Right renal pelvis (tissue), 4 donors: ENCODE measurements at regions not wholly inside any gene's neighbourhood (a gene's known extent, or its start where the extent isn't known, plus 50 kb on each side); places are given as distances from the start of the nearest gene placed in this dataset.
"Not testable (repeated sequence)": the region's sequence is repeated elsewhere in the genome, so short reads cannot be mapped to it uniquely, and the experiment has no call there.

Experiments used
- DNase-seq, 4 donors: peaks; one replicate each; pipeline ENCODE4 v3.0.0-alpha.2; 2013; ENCODE audit warnings: low read depth in 4 of 4, low spot score in 3 of 4, missing footprints in 1 of 4

DNA sequence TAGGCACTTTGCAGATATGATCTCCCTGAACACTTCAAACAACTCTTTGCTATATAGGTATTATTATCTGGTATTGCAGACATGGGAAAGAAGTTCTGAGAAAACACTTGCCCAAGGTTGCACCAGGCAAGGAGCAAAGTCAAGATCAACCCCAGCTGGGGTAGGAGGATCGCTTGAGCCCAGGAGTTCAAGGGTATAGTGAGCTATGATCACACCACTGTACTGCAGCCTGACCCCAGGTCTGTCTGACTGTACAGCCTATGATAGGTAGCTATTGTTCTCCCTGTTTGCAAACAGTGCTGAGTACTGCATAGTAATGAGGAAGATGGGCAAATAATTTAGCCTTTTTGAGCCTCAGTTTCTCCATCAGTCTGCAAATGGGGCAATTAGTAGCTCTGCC lies 60.5 kb upstream of the GRK3 start:
- not testable (repeated sequence) for DNase-seq

DNA sequence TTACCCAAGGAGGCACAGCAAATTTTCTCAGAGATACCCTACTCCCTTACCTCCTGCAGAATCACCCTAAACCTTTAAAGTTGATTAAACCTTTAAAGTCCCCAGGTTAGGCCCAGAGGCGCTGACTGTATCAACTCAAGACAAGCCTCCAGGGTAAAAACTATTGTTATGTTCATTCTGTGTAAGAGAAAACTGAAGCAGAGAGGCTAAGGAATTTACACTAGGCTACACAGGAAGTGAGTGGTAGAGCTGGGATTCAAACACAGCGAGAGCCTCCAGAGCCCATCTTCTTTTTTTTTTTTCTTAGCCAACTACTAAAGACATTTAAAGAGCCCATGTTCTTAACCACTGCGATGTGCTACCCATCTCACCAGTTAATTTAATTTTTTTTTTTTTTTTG lies 56.3 kb upstream of the GRK3 start:
- no peak for DNase-seq

DNA sequence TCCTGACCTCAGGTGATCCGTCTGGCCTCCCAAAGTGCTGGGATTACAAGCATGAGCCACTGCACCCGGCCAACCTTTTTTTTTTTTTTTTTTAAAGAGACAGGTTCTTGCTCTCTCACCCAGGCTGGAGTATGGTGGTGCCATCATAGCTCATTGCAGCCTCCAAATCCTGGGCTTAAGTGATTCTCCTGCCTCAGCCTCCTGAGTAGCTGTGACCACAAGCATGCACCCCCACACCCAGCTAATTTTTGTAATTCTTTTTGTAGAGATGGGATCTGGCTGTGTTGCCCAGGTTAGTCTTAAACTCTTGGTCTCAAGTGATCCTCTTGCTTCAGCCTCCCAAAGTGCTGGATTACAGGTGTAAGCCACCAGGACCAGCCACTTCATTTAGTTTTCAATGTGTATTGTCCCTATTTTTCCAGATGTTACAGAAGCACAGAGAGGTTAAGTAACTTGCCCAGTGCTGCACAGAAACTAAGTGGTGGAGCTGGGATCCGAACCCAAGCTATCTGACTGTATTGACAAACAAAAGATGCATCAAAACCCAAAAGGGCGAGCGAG lies 55.6 kb upstream of the GRK3 start:
- DNase-seq = no peak

DNA sequence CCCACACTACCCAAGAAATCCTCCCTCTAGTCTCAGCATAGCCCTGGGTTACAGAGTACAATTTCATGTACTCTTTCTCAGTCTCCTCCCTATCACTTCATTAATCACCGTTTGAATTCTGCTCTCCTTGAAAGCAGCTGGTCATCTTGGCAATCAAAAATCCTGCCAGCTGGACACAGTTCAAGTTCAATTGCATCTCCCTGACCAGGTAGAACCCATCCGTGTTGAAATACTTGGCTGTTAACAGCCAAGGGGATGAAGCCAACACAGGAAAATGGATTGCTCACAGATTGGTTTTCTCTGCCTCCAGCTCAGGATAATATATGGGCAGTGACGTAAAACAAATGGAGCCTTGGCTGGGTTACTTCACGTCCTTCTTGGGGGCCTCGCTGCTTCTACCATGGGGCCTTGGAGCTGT lies 55.1 kb upstream of the GRK3 start:
- no peak for DNase-seq

DNA sequence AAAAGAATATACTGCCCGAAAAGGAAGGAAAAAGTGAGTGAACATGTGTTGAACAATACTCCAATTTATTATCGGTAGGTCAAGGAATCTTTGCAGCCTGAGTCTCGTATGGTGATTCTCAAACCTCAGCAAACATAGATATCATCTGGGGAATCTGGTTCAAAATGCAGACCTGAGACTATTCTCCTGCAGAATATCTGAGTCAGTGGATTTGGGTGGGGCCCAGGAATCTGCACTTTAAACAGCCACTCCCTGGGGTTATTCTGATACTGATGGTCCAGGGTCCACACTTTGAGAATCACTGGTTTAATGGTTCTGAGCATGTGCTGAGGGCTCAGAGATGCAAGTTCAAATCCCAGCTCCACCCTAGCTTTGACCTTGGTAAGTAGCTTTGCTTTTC lies 53.6 kb upstream of the GRK3 start:
- DNase-seq = no peak

DNA sequence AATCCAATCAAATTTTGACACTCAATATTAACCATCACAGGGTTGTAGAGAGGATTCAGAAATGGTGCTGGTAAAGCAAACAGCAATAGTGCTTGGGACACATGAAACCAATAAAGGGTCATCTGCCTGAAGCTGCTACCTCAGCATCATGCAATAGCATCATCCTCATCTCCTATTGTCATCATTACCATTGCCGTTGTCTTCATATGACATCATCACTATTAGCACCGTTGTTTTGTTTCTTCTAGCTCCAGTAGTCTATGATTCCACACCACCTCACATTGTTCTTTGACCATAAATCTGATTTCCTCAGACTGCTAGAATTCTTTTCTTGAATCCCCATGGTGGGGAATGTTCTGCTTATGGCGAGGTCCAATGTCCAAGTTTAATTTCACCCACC lies 52.8 kb upstream of the GRK3 start:
- no peak for DNase-seq

DNA sequence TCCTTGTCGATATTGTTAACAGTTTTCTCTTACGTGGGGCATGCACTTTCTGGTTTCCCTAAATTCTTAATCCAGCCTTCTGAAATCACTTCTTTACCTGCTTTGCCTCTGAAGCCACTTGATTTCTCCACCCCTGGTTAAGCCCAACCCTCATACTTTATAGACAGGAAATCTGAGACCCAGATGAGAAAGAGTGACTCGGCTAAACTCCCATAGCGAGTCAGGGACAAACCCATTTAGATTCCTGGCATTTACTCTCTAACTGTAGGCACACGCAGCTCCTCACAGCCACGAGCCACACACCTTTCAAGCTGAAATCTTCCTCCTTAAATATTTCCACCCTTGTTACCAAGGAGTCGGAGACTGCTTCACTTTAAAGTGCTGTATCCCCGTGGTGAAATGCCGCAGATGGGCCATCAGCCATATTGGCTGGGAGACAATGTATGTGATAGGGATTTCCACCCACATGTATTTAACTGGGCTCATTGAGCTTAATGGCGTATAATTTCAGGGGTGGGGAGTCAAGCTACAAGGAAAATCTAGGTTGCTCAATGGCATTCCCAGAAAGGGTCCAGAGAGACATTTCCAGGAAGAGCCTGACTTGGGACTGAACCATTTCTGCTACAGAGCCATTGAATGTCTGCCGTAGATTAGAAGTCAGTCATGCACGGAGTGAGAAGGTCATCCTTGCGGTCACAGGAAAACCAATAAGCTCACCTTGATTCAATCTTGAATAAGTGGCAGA lies 49.9 kb upstream of the GRK3 start:
- DNase-seq = no peak
